ENCODE measurements at regions not wholly inside any gene's neighbourhood (a gene's known extent, or its start where the extent isn't known, plus 50 kb on each side); places are given as distances from the start of the nearest gene placed in this dataset.
A peak's percentile ranks its signal among the peaks of the same experiment; 100 is the strongest.
"Not testable (repeated sequence)": the region's sequence is repeated elsewhere in the genome, so short reads cannot be mapped to it uniquely, and the experiment has no call there.

GRCh38 chr5:159800131-159800840, 116.0 kb upstream of the ADRA1B start:
- 0 out of 2 replicates have a peak, but pooled peaks cover 4% of the 10 kb centered on the region for H3K27me3 ChIP-seq
- H3K9me3 ChIP-seq (replicated peaks), result no peaks in the 10 kb centered on the region
- no peak overlapping the region for H3K27ac ChIP-seq
- no peaks in the 10 kb centered on the region for H3K36me3 ChIP-seq
- DNase-seq, result no peak
- no peaks in the 10 kb centered on the region for H3K4me1 ChIP-seq
- no peak overlapping the region for H3K4me3 ChIP-seq

- H3K4me1 ChIP-seq, result no peaks in the 10 kb centered on the region
- no peak overlapping the region for H3K27ac ChIP-seq
- no peaks in the 10 kb centered on the region for H3K36me3 ChIP-seq
- no peak for DNase-seq
- no peak overlapping the region for H3K4me3 ChIP-seq
- H3K27me3 ChIP-seq, result 0 out of 2 replicates have a peak, but pooled peaks cover 4% of the 10 kb centered on the region
- no peaks in the 10 kb centered on the region for H3K9me3 ChIP-seq (replicated peaks)
These were observed 115.0 kb upstream of the ADRA1B start for GRCh38 chr5:159801303-159801702.

GRCh38 chr5:159802661-159803060, 113.6 kb upstream of the ADRA1B start:
- H3K36me3 ChIP-seq, result no peaks in the 10 kb centered on the region
- H3K27ac ChIP-seq, result no peak overlapping the region
- no peaks in the 10 kb centered on the region for H3K4me1 ChIP-seq
- DNase-seq, result no peak
- no peaks in the 10 kb centered on the region for H3K9me3 ChIP-seq (replicated peaks)
- H3K27me3 ChIP-seq, result 0 out of 2 replicates have a peak, but pooled peaks cover 4% of the 10 kb centered on the region
- H3K4me3 ChIP-seq, result no peak overlapping the region

- no peaks in the 10 kb centered on the region for H3K36me3 ChIP-seq
- no peaks in the 10 kb centered on the region for H3K9me3 ChIP-seq (replicated peaks)
- no peak overlapping the region for H3K27ac ChIP-seq
- H3K4me1 ChIP-seq, result no peaks in the 10 kb centered on the region
- no peak for DNase-seq
- H3K27me3 ChIP-seq, result 0 out of 2 replicates have a peak, but pooled peaks cover 4% of the 10 kb centered on the region
- H3K4me3 ChIP-seq, result no peak overlapping the region
These were observed 112.2 kb upstream of the ADRA1B start for GRCh38 chr5:159804121-159804520.

GRCh38 chr5:159805021-159805420, 111.3 kb upstream of the ADRA1B start:
- Histone ChIP-seq H3K27ac (no peak overlapping the region), H3K4me3 (no peak overlapping the region), H3K9me3 (replicated peaks) (no peaks in the 10 kb centered on the region), H3K27me3 (0 out of 2 replicates have a peak, but pooled peaks cover 4% of the 10 kb centered on the region), H3K36me3 (no peaks in the 10 kb centered on the region), H3K4me1 (no peaks in the 10 kb centered on the region)
- DNase-seq, result no peak

GRCh38 chr5:159807135-159807534, 109.1 kb upstream of the ADRA1B start:
- not testable (repeated sequence) for H3K27ac ChIP-seq; H3K4me1 ChIP-seq; H3K27me3 ChIP-seq; H3K4me3 ChIP-seq; H3K36me3 ChIP-seq; DNase-seq; H3K9me3 ChIP-seq (replicated peaks)

GRCh38 chr5:159807586-159807985, 108.7 kb upstream of the ADRA1B start:
- H3K36me3 ChIP-seq, result no peaks in the 10 kb centered on the region
- no peaks in the 10 kb centered on the region for H3K4me1 ChIP-seq
- H3K9me3 ChIP-seq (replicated peaks), result 0 out of 2 replicates have a peak, but pooled peaks cover 3% of the 10 kb centered on the region
- no peak overlapping the region for H3K4me3 ChIP-seq
- DNase-seq, result no peak
- H3K27ac ChIP-seq, result no peak overlapping the region
- no peaks in the 10 kb centered on the region for H3K27me3 ChIP-seq

GRCh38 chr5:159811712-159812111, 104.6 kb upstream of the ADRA1B start:
- Histone ChIP-seq H3K36me3 (no peaks in the 10 kb centered on the region), H3K9me3 (replicated peaks) (0 out of 2 replicates have a peak, but pooled peaks cover 3% of the 10 kb centered on the region), H3K4me1 (no peaks in the 10 kb centered on the region), H3K27me3 (peaks cover 4% of the 10 kb centered on the region; the same call in 1 of the 2 replicates), H3K27ac (no peak overlapping the region), H3K4me3 (no peak overlapping the region)
- no peak for DNase-seq

GRCh38 chr5:159812759-159813158, 103.5 kb upstream of the ADRA1B start:
- H3K9me3 ChIP-seq (replicated peaks); DNase-seq; H3K36me3 ChIP-seq; H3K27me3 ChIP-seq; H3K4me1 ChIP-seq; H3K27ac ChIP-seq; H3K4me3 ChIP-seq: not testable (repeated sequence)

GRCh38 chr5:159814222-159814621, 102.1 kb upstream of the ADRA1B start:
- no peak for DNase-seq
- Histone ChIP-seq H3K27me3 (peaks cover 8% of the 10 kb centered on the region), H3K36me3 (no peaks in the 10 kb centered on the region)

GRCh38 chr5:159814805-159815585, 101.3 kb upstream of the ADRA1B start:
- no peaks in the 10 kb centered on the region for H3K36me3 ChIP-seq
- no peak overlapping the region for H3K27ac ChIP-seq
- H3K27me3 ChIP-seq, result peaks cover 8% of the 10 kb centered on the region
- H3K9me3 ChIP-seq (replicated peaks), result 0 out of 2 replicates have a peak, but pooled peaks cover 3% of the 10 kb centered on the region
- no peak overlapping the region for H3K4me3 ChIP-seq
- H3K4me1 ChIP-seq, result no peaks in the 10 kb centered on the region
- DNase-seq, result no peak

More at GRCh38 chr5:159814222-159814621, 102.1 kb upstream of the ADRA1B start:
- no peaks in the 10 kb centered on the region for H3K4me1 ChIP-seq
- H3K9me3 ChIP-seq (replicated peaks), result 0 out of 2 replicates have a peak, but pooled peaks cover 3% of the 10 kb centered on the region
- no peak overlapping the region for H3K4me3 ChIP-seq
- H3K27ac ChIP-seq, result no peak overlapping the region

GRCh38 chr5:159817262-159818029, 98.8 kb upstream of the ADRA1B start:
- H3K4me1 ChIP-seq, result no peaks in the 10 kb centered on the region
- DNase-seq, result peak in 1 of 2 experiments; percentile 7
- H3K27ac ChIP-seq, result no peak overlapping the region

GRCh38 chr5:159819591-159820411, 96.5 kb upstream of the ADRA1B start:
- no peaks in the 10 kb centered on the region for H3K4me1 ChIP-seq
- H3K27ac ChIP-seq, result no peak overlapping the region
- peaks cover 12% of the 10 kb centered on the region for H3K27me3 ChIP-seq
- H3K9me3 ChIP-seq (replicated peaks), result no peaks in the 10 kb centered on the region
- DNase-seq, result no peak
- H3K36me3 ChIP-seq, result no peaks in the 10 kb centered on the region
- H3K4me3 ChIP-seq, result no peak overlapping the region

More at GRCh38 chr5:159817262-159818029, 98.8 kb upstream of the ADRA1B start:
- Histone ChIP-seq H3K9me3 (replicated peaks) (no peaks in the 10 kb centered on the region), H3K36me3 (no peaks in the 10 kb centered on the region), H3K27me3 (peaks cover 12% of the 10 kb centered on the region), H3K4me3 (no peak overlapping the region)

GRCh38 chr5:159820692-159821091, 95.6 kb upstream of the ADRA1B start:
- H3K4me3 ChIP-seq, result no peak overlapping the region
- DNase-seq, result no peak
- H3K9me3 ChIP-seq (replicated peaks), result no peaks in the 10 kb centered on the region
- H3K4me1 ChIP-seq, result no peaks in the 10 kb centered on the region
- peaks cover 8% of the 10 kb centered on the region for H3K27me3 ChIP-seq
- no peaks in the 10 kb centered on the region for H3K36me3 ChIP-seq
- no peak overlapping the region for H3K27ac ChIP-seq

Measured in SJCRH30 (cell line).